Stimulated activated CD4-positive, alpha-beta T cell treated with anti-CD3 and anti-CD28 coated beads, Interleukin-1b, Interleukin-23, amount 100 ng/mL, for 48 hours (primary cell): ENCODE measurements at regions not wholly inside any gene's neighbourhood (a gene's known extent, or its start where the extent isn't known, plus 50 kb on each side); places are given as distances from the start of the nearest gene placed in this dataset.

Experiments used
- DNase-seq: peaks from one replicate; pipeline ENCODE4 v3.0.0-alpha.2; 2020

GRCh38 chr17:79215631-79216030 is 141.0 kb downstream of the ENGASE start:
- no peak for DNase-seq

GRCh38 chr17:79214940-79215604 is 140.4 kb downstream of the ENGASE start:
- DNase-seq = no peak

GRCh38 chr17:79214459-79214858 is 139.8 kb downstream of the ENGASE start:
- DNase-seq = no peak

GRCh38 chr17:79213305-79213704 is 138.7 kb downstream of the ENGASE start:
- DNase-seq = no peak

- DNase-seq = no peak
Measured at GRCh38 chr17:79212149-79213087, 137.8 kb downstream of the ENGASE start.

- DNase-seq = no peak
Measured at GRCh38 chr17:79211061-79211770, 136.6 kb downstream of the ENGASE start.

- DNase-seq = no peak
Measured at GRCh38 chr17:79210638-79211037, 136.0 kb downstream of the ENGASE start.

GRCh38 chr17:79207960-79208359 is 133.3 kb downstream of the ENGASE start:
- DNase-seq = no peak

- no peak for DNase-seq
Measured at GRCh38 chr17:79205688-79206205, 131.1 kb downstream of the ENGASE start.

- DNase-seq = no peak
Measured at GRCh38 chr17:79204261-79204660, 129.6 kb downstream of the ENGASE start.

GRCh38 chr17:79203657-79204056 is 129.0 kb downstream of the ENGASE start:
- DNase-seq = no peak

GRCh38 chr17:79203016-79203415 is 128.4 kb downstream of the ENGASE start:
- no peak for DNase-seq

GRCh38 chr17:79202480-79202879 is 127.9 kb downstream of the ENGASE start:
- no peak for DNase-seq

- no peak for DNase-seq
Measured at GRCh38 chr17:79201536-79202227, 127.1 kb downstream of the ENGASE start.

GRCh38 chr17:79201119-79201518 is 126.5 kb downstream of the ENGASE start:
- no peak for DNase-seq

- no peak for DNase-seq
Measured at GRCh38 chr17:79196913-79197312, 122.3 kb downstream of the ENGASE start.

GRCh38 chr17:79192503-79193351 is 118.1 kb downstream of the ENGASE start:
- DNase-seq = peak; percentile 16

GRCh38 chr17:79191270-79191934 is 116.8 kb downstream of the ENGASE start:
- no peak for DNase-seq

- no peak for DNase-seq
Measured at GRCh38 chr17:79189305-79189704, 114.7 kb downstream of the ENGASE start.

GRCh38 chr17:79188685-79189084 is 114.1 kb downstream of the ENGASE start:
- no peak for DNase-seq

GRCh38 chr17:79188048-79188447 is 113.4 kb downstream of the ENGASE start:
- DNase-seq = no peak
